IMR-90 (cell line): ENCODE measurements at regions not wholly inside any gene's neighbourhood (a gene's known extent, or its start where the extent isn't known, plus 50 kb on each side); places are given as distances from the start of the nearest gene placed in this dataset.

Experiments
- CEBPB ChIP-seq: IDR thresholded peaks from 2 replicates; pipeline ENCODE4 v1.6.1; 2012; ENCODE audit warnings: low read depth, low read length, improper control_type of control experiment
- MAZ ChIP-seq: IDR thresholded peaks from 2 replicates; pipeline ENCODE4 v1.6.1; 2012; ENCODE audit warnings: low read depth, mild to moderate bottlenecking, low read length, improper control_type of control experiment, moderate library complexity, borderline replicate concordance
- POLR2A ChIP-seq: IDR thresholded peaks from 2 replicates; pipeline ENCODE4 v1.6.1; 2012; ENCODE audit warnings: mild to moderate bottlenecking, low read depth, low read length
- RAD21 ChIP-seq: IDR thresholded peaks from 2 replicates; pipeline ENCODE4 v1.6.1; 2012; ENCODE audit warnings: low read length, improper control_type of control experiment
- RCOR1 ChIP-seq: IDR thresholded peaks from 2 replicates; pipeline ENCODE4 v1.6.1; 2012; ENCODE audit warnings: mild to moderate bottlenecking, low read length, improper control_type of control experiment; ENCODE audit not compliant: insufficient replicate concordance
- RFX5 ChIP-seq: IDR thresholded peaks from 2 replicates; pipeline ENCODE4 v1.8.0; 2012; ENCODE audit warnings: low read depth, mild to moderate bottlenecking, low read length, moderate library complexity
- SMC3 ChIP-seq: fragments of 150-350 bp; IDR thresholded peaks from 2 replicates; pipeline ENCODE4 v1.6.1; 2016; ENCODE audit warnings: low read depth, mild to moderate bottlenecking, antibody characterized with exemption, low read length, moderate library complexity
- TF ChIP-seq, protein P1 (sequence below): conservative IDR thresholded peaks from 2 replicates; pipeline ENCODE4 v1.5.1; 2012; ENCODE audit warnings: mild to moderate bottlenecking, low read depth, low read length, improper control_type of control experiment
- TF ChIP-seq, protein P2 (sequence below): fragments of 150-350 bp; IDR thresholded peaks from 2 replicates; pipeline ENCODE4 v1.6.1; 2017; ENCODE audit warnings: mild to moderate bottlenecking, antibody characterized with exemption, low read length, low read depth

DNA sequence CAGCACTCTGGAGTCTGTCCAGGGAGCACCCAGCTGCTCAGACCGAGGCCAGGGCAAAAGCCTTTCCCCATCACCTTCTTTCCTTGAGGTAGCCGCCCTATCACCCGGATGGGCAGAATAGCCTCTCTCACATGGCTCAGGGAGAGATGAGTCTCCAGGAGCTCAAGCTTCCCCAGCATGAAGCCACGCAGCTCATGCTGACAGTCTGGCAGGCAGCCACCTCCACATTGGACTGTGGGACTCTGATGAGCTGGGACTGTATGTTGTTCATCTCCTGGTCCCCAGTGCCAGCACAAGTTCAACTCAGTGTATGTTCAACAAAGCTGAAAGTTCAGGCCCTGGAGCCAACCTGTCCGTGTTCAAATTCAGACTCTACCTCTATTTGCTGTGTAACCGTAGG lies 75.2 kb upstream of the ZC3H12A start:
- TF ChIP-seq RCOR1 = no peak
- TF ChIP-seq, protein P1, sequence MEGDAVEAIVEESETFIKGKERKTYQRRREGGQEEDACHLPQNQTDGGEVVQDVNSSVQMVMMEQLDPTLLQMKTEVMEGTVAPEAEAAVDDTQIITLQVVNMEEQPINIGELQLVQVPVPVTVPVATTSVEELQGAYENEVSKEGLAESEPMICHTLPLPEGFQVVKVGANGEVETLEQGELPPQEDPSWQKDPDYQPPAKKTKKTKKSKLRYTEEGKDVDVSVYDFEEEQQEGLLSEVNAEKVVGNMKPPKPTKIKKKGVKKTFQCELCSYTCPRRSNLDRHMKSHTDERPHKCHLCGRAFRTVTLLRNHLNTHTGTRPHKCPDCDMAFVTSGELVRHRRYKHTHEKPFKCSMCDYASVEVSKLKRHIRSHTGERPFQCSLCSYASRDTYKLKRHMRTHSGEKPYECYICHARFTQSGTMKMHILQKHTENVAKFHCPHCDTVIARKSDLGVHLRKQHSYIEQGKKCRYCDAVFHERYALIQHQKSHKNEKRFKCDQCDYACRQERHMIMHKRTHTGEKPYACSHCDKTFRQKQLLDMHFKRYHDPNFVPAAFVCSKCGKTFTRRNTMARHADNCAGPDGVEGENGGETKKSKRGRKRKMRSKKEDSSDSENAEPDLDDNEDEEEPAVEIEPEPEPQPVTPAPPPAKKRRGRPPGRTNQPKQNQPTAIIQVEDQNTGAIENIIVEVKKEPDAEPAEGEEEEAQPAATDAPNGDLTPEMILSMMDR = no peak
- no peak for TF ChIP-seq RAD21
- no peak for TF ChIP-seq RFX5
- no peak for TF ChIP-seq CEBPB
- no peak for TF ChIP-seq MAZ
- TF ChIP-seq, protein P2, sequence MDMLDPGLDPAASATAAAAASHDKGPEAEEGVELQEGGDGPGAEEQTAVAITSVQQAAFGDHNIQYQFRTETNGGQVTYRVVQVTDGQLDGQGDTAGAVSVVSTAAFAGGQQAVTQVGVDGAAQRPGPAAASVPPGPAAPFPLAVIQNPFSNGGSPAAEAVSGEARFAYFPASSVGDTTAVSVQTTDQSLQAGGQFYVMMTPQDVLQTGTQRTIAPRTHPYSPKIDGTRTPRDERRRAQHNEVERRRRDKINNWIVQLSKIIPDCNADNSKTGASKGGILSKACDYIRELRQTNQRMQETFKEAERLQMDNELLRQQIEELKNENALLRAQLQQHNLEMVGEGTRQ = no peak
- TF ChIP-seq SMC3 = no peak
- no peak for TF ChIP-seq POLR2A
